ENCODE measurements at regions not wholly inside any gene's neighbourhood (a gene's known extent, or its start where the extent isn't known, plus 50 kb on each side); places are given as distances from the start of the nearest gene placed in this dataset.

- BruUV-seq (replicated peaks), result no TSS peak
- Mint-ChIP-seq H3K27me3 (ENCODE audit: insufficient read depth, unreplicated experiment) (peaks cover 28% of the 10 kb centered on the region), H3K4me1 (ENCODE audit: insufficient read depth, unreplicated experiment) (no peaks in the 10 kb centered on the region), H3K4me3 (ENCODE audit: unreplicated experiment) (no peak overlapping the region), H3K27ac (ENCODE audit: low read depth, unreplicated experiment) (no peak overlapping the region), H3K9me3 (ENCODE audit: unreplicated experiment) (no peaks in the 10 kb centered on the region), H3K36me3 (ENCODE audit: insufficient read depth, unreplicated experiment) (no peaks in the 10 kb centered on the region)
- POLR2A ChIA-PET, result interaction anchor here (0.6 kb wide), 1 partner anchor 17 kb away, joined by 3 read pairs; no protein-coding TSS in a partner anchor
- DNase-seq (ENCODE audit: unreplicated experiment), result no peak
- TF ChIP-seq CTCF (IDR thresholded peaks at IDR 0.05; ENCODE audit: unreplicated experiment), result no peak
- CTCF ChIA-PET, result interaction anchor here (0.6 to 1.0 kb wide), 3 partner anchors 13 to 192 kb away, joined by 4 to 5 read pairs (median 5); no protein-coding TSS in a partner anchor
- intact Hi-C loops (cut with micrococcal nuclease), result no loop called here
Measured at GRCh38 chr3:168870892-168871291, 775.2 kb upstream of the GOLIM4 start.

- no TSS peak for BruUV-seq (replicated peaks)
- H3K4me1 Mint-ChIP-seq (ENCODE audit: insufficient read depth, unreplicated experiment), result no peaks in the 10 kb centered on the region
- intact Hi-C loops (cut with micrococcal nuclease), result loop anchor here (1.0 to 10.0 kb wide), 4 partner anchors 160 to 877 kb away; no protein-coding TSS in a partner anchor
- ChIA-PET POLR2A (interaction anchor here (0.6 to 1.2 kb wide), 3 partner anchors 88 to 282 kb away, joined by 3 to 5 read pairs (median 4); no protein-coding TSS in a partner anchor), CTCF (interaction anchor here (0.6 to 3.0 kb wide), 42 partner anchors 9 to 1194 kb away, joined by 3 to 25 read pairs (median 3); no protein-coding TSS in a partner anchor)
- H3K27ac Mint-ChIP-seq (ENCODE audit: low read depth, unreplicated experiment), result no peak overlapping the region
- no peaks in the 10 kb centered on the region for H3K9me3 Mint-ChIP-seq (ENCODE audit: unreplicated experiment)
- H3K4me3 Mint-ChIP-seq (ENCODE audit: unreplicated experiment), result no peak overlapping the region
- peak; percentile 65 for TF ChIP-seq CTCF (IDR thresholded peaks at IDR 0.05; ENCODE audit: unreplicated experiment)
- DNase-seq (ENCODE audit: unreplicated experiment), result peak; percentile 41
- peaks cover 59% of the 10 kb centered on the region for H3K27me3 Mint-ChIP-seq (ENCODE audit: insufficient read depth, unreplicated experiment)
- H3K36me3 Mint-ChIP-seq (ENCODE audit: insufficient read depth, unreplicated experiment), result no peaks in the 10 kb centered on the region
Measured at GRCh38 chr3:168865022-168865551, 769.4 kb upstream of the GOLIM4 start.

- no peak for DNase-seq (ENCODE audit: unreplicated experiment)
- no peaks in the 10 kb centered on the region for H3K36me3 Mint-ChIP-seq (ENCODE audit: insufficient read depth, unreplicated experiment)
- no peak for TF ChIP-seq CTCF (IDR thresholded peaks at IDR 0.05; ENCODE audit: unreplicated experiment)
- CTCF ChIA-PET, result interaction anchor here (0.6 to 3.0 kb wide), 35 partner anchors 8 to 1143 kb away, joined by 3 to 25 read pairs (median 3); no protein-coding TSS in a partner anchor
- H3K4me1 Mint-ChIP-seq (ENCODE audit: insufficient read depth, unreplicated experiment), result no peaks in the 10 kb centered on the region
- BruUV-seq (replicated peaks), result no TSS peak
- no peaks in the 10 kb centered on the region for H3K9me3 Mint-ChIP-seq (ENCODE audit: unreplicated experiment)
- POLR2A ChIA-PET, result interaction anchor here (0.6 to 1.2 kb wide), 5 partner anchors 14 to 283 kb away, joined by 3 to 5 read pairs (median 3); no protein-coding TSS in a partner anchor
- no peak overlapping the region for H3K4me3 Mint-ChIP-seq (ENCODE audit: unreplicated experiment)
- intact Hi-C loops (cut with micrococcal nuclease), result loop anchor here (1.0 to 10.0 kb wide), 4 partner anchors 160 to 878 kb away; no protein-coding TSS in a partner anchor
- H3K27ac Mint-ChIP-seq (ENCODE audit: low read depth, unreplicated experiment), result no peak overlapping the region
- peaks cover 59% of the 10 kb centered on the region for H3K27me3 Mint-ChIP-seq (ENCODE audit: insufficient read depth, unreplicated experiment)
Measured at GRCh38 chr3:168864107-168865021, 768.6 kb upstream of the GOLIM4 start.

- POLR2A ChIA-PET, result interaction anchor here (0.5 to 0.7 kb wide), 3 partner anchors 14 to 484 kb away, joined by 3 read pairs; no protein-coding TSS in a partner anchor
Measured at GRCh38 chr3:168863561-168863960, 767.8 kb upstream of the GOLIM4 start.

More at GRCh38 chr3:168863561-168863960, 767.8 kb upstream of the GOLIM4 start:
- no peaks in the 10 kb centered on the region for H3K36me3 Mint-ChIP-seq (ENCODE audit: insufficient read depth, unreplicated experiment)
- no peaks in the 10 kb centered on the region for H3K4me1 Mint-ChIP-seq (ENCODE audit: insufficient read depth, unreplicated experiment)
- H3K27me3 Mint-ChIP-seq (ENCODE audit: insufficient read depth, unreplicated experiment), result peaks cover 57% of the 10 kb centered on the region
- TF ChIP-seq CTCF (IDR thresholded peaks at IDR 0.05; ENCODE audit: unreplicated experiment), result no peak
- no peak for DNase-seq (ENCODE audit: unreplicated experiment)
- CTCF ChIA-PET, result interaction anchor here (0.7 to 2.5 kb wide), 7 partner anchors 9 to 880 kb away, joined by 3 to 19 read pairs (median 5); no protein-coding TSS in a partner anchor
- H3K9me3 Mint-ChIP-seq (ENCODE audit: unreplicated experiment), result no peaks in the 10 kb centered on the region
- no peak overlapping the region for H3K4me3 Mint-ChIP-seq (ENCODE audit: unreplicated experiment)
- BruUV-seq (replicated peaks), result no TSS peak
- intact Hi-C loops (cut with micrococcal nuclease), result loop anchor here (10.0 kb wide), 2 partner anchors 161 to 281 kb away; no protein-coding TSS in a partner anchor
- no peak overlapping the region for H3K27ac Mint-ChIP-seq (ENCODE audit: low read depth, unreplicated experiment)
